GM18498 (cell line): ENCODE measurements at regions not wholly inside any gene's neighbourhood (a gene's known extent, or its start where the extent isn't known, plus 50 kb on each side); places are given as distances from the start of the nearest gene placed in this dataset.
A peak's percentile ranks its signal among the peaks of the same experiment; 100 is the strongest.

Source experiments
- ATAC-seq: cut with Tn5 transposase; IDR thresholded peaks from one replicate; pipeline ENCODE4 v1.9.1; 2021; ENCODE audit warnings: mild to moderate bottlenecking, moderate library complexity; ENCODE audit not compliant: unreplicated experiment

- no peak for ATAC-seq
Observed at GRCh38 chr6:82072751-82073150, 174.8 kb downstream of the IBTK start.

- no peak for ATAC-seq
Observed at GRCh38 chr6:82072121-82072521, 175.4 kb downstream of the IBTK start.

GRCh38 chr6:82068721-82069120 is 178.8 kb downstream of the IBTK start:
- ATAC-seq, result no peak

GRCh38 chr6:82066991-82067411 is 180.5 kb downstream of the IBTK start:
- ATAC-seq, result peak; percentile 100

- no peak for ATAC-seq
Observed at GRCh38 chr6:82066196-82066595, 181.3 kb downstream of the IBTK start.

GRCh38 chr6:82063574-82063973 is 184.0 kb downstream of the IBTK start:
- ATAC-seq, result no peak

GRCh38 chr6:82062219-82062618 is 185.3 kb downstream of the IBTK start:
- no peak for ATAC-seq

- ATAC-seq, result no peak
Observed at GRCh38 chr6:82057846-82058554, 189.5 kb downstream of the IBTK start.

GRCh38 chr6:82056567-82056966 is 191.0 kb downstream of the IBTK start:
- ATAC-seq, result no peak

GRCh38 chr6:82045965-82046756 is 201.4 kb downstream of the IBTK start:
- ATAC-seq, result no peak

GRCh38 chr6:82040405-82041221 is 206.9 kb downstream of the IBTK start:
- ATAC-seq, result peak; percentile 92

- ATAC-seq, result no peak
Observed at GRCh38 chr6:82038631-82039030, 208.9 kb downstream of the IBTK start.

GRCh38 chr6:82035526-82035925 is 212.0 kb downstream of the IBTK start:
- no peak for ATAC-seq

GRCh38 chr6:82033631-82034211 is 213.8 kb downstream of the IBTK start:
- no peak for ATAC-seq

GRCh38 chr6:82032444-82032843 is 215.1 kb downstream of the IBTK start:
- ATAC-seq, result no peak

- no peak for ATAC-seq
Observed at GRCh38 chr6:82030761-82031503, 216.6 kb downstream of the IBTK start.

- ATAC-seq, result no peak
Observed at GRCh38 chr6:82030301-82030700, 217.2 kb downstream of the IBTK start.

GRCh38 chr6:82025271-82025670 is 222.3 kb downstream of the IBTK start:
- no peak for ATAC-seq

GRCh38 chr6:82022614-82023129 is 224.9 kb downstream of the IBTK start:
- ATAC-seq, result no peak

GRCh38 chr6:82017773-82018172 is 229.8 kb downstream of the IBTK start:
- no peak for ATAC-seq
